Cerebellar cortex (tissue), 1 donor: ENCODE measurements at regions not wholly inside any gene's neighbourhood (a gene's known extent, or its start where the extent isn't known, plus 50 kb on each side); places are given as distances from the start of the nearest gene placed in this dataset.
"Not testable (repeated sequence)": the region's sequence is repeated elsewhere in the genome, so short reads cannot be mapped to it uniquely, and the experiment has no call there.

Experiments used
- DNase-seq: peaks from one replicate; pipeline ENCODE4 v3.0.0-alpha.2; 2015; ENCODE audit warnings: low spot score

GRCh38 chr5:144004751-144005150, 165.7 kb downstream of the YIPF5 start:
- no peak for DNase-seq

DNA sequence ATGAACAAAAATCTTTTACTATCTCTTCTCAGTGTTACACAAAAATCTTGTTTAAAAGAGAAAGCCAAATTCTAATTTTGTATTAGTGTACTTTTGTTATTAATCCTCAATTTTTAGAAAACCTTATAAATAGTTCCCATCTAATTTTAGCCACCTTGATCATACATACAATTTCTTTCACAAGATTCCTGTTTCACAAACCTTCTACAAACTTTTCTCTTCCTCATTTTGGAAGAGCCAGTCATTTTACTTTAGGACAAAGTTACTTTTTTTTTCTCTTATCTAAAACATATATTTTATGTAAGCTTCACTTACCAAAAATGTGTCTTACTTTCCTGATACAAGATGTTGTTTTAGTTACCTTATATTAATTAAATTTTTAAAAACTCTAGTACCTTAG, 161.3 kb downstream of the YIPF5 start:
- DNase-seq = no peak

- DNase-seq = no peak
These were observed 159.1 kb downstream of the YIPF5 start for GRCh38 chr5:144011388-144011787.

DNA sequence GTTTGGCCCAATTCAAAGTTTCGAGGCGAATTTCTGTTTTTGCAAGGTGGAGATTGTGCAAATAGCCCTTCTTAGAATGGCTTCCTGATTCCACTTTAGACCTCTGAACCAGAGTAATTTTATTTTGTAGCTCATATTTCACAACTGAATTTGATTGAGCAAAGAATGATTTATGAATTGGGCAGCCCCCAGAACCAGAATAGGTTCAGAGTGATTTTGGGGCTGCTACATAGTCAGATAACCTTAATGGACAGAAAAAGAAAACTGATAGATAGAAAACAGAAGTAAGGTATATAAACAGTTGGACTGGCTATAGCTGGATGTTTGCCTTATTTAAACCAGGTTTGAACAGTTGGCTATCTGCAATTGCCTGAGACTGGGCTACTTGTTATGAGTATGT, 156.6 kb downstream of the YIPF5 start:
- no peak for DNase-seq

- DNase-seq = no peak
These were observed 154.5 kb downstream of the YIPF5 start for GRCh38 chr5:144015961-144016360.

GRCh38 chr5:144017119-144017518, 153.3 kb downstream of the YIPF5 start:
- DNase-seq = peak; percentile 79

DNA sequence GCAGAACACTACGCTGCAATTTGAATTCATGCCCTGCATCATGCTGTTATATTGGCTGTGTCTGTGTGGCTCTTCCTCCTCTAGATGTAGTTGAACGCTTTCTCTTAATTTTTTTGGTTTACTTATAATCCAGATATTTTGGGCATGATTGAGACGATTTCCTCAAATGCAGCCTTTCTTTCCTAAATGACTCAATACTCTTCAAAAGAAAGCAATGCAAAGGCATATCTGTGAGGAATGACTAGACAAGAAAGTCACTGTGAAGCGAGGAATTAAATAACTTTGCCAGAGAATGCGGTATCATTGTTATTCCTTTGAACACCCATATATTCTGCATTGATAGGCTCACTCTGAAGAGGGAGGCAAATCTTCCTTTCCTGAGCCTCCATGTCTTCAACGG, 152.8 kb downstream of the YIPF5 start:
- no peak for DNase-seq

DNA sequence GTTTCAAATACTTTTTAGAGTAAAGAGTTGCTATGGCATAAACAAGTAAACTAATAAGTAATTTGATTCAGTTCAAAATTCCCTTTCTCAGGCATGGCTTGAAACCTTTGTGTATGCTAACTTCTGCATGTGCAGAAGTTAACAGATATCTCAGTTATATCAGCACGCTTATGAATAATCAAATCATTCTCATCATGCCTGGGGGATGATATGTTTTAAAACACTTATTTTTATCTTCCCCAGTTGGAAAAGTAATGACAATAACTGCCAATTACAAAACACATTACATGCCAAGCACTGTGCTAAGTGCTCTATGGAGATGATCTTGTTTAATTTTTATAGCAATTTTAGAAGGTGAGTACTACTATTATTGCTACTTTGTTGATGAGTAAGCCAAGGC, 146.4 kb downstream of the YIPF5 start:
- DNase-seq = no peak

DNA sequence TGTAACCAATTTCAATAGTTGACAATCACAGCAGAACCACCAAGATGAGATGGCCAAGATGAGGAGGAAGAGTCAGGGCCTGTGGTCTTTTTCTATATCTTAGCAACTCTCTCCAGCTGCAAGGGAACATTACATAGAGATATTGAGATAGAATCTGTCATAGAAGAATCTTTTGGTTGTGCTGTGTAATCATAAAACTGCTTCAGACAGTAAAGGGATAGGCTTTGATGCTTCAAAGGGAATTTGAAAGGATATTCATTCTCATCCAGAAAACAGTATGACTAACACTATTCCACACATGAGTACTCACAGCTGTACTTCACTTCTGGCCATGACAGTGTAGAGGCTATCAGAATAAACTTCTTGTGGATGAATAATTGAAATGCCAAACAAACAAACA, 145.9 kb downstream of the YIPF5 start:
- DNase-seq = no peak

DNA sequence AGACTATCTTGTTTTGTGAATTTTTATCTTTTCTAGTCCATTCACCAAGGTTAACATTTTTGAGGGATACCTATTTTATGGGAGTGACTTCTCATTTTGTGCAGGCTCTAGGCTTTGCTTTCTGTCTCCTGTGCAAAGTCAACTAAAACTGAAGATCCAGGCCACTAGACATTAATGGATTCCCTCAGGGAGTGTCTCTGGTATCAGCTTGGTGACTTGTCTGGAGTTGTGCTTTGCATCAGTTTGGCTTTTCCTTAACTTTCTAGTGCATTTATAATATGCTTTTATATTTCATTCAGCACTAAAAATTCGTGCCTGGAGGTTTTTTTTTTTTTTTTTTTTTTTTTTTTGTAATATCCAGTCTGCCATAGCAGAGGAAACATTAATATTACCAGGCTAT, 144.2 kb downstream of the YIPF5 start:
- DNase-seq = no peak

DNA sequence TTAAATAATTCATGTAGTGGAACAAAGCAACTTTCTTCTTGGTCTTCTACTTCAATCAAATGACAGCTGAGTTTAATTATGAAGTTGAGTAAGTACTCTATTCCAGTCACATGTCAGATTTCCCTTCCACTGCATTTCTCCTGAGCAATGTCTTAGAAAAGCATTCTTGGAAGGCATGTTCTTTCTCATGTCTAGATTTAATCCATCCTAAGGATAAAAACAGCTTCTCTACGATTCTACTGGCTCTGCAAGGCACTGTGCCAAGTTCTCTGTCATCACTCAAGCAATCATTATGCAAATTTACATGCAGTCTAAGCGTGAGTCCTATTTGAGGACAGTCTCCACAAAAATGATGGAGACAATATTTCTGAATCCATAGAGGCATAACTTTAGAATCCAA, 142.4 kb downstream of the YIPF5 start:
- DNase-seq = no peak

DNA sequence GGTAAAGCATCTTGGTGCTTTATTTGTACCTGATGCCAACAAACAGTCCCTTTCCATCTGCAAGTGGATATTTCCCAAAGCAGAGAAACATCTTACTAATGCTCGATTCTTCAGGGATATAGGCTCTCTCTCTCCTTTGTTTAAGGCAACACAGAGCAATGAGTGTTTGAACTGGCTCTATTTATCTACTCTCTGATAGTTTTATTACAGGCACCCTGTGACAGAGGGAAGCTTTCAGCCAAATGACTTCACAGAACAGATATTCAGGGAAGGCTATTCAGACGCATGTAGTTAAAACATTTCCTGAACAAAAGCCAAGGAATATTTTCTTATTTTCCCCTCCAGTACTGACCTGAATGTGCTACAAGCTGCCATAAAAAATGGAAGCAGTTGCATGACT, 141.8 kb downstream of the YIPF5 start:
- DNase-seq = no peak

DNA sequence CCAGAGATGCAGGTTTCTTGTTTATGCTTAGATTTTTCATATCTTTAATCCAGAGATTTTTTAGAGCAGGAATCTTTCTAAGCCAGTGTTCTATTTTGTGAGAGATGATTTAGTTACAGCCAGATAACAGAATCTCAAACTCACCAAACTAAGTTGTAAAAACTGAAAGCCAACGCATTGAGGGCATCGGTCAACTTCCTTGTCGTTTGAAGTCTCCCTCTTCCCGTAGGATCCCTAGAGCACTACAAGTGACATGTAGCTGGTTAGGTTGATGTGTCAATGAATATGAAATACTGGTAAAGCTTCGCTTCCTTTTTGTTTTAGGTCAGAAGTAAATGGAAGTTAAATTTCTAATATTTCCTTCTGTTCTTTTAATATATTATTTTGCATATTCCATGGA, 139.6 kb downstream of the YIPF5 start:
- no peak for DNase-seq

- no peak for DNase-seq
These were observed 138.1 kb downstream of the YIPF5 start for GRCh38 chr5:144032375-144032774.

- no peak for DNase-seq
These were observed 137.0 kb downstream of the YIPF5 start for GRCh38 chr5:144033486-144033885.

DNA sequence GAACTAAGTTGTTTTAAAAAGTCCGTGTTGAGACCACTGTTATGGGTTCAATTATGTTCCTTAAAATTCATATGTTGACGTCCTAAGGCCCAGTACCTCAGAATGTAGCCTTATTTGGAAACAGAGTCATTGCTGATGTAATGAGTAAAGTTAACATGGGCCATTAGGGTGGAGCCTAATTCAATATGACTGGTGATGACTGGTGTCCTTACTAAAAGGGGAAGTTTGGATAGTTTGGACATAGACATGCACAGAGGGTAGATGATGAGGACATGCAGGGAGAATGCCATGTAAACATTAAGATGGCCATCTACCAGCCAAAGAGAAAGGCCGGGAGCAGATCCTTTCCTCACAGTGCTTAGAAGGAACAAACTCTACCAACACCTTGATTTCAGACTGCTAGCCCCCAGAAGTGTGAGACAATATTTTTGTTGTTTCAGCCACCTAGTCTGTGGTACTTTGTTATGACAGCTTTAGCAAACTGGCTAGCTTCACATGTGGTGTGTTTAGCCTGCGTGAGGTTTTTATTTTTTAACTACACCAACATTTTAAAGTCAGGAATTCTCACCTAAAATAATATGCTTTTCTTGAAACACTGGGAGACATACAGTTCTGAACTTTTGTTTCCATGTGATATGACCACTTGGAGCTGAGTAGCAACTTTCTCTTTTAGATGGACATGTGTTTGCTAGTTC, 135.3 kb downstream of the YIPF5 start:
- DNase-seq = no peak

GRCh38 chr5:144036476-144036875, 134.0 kb downstream of the YIPF5 start:
- no peak for DNase-seq

DNA sequence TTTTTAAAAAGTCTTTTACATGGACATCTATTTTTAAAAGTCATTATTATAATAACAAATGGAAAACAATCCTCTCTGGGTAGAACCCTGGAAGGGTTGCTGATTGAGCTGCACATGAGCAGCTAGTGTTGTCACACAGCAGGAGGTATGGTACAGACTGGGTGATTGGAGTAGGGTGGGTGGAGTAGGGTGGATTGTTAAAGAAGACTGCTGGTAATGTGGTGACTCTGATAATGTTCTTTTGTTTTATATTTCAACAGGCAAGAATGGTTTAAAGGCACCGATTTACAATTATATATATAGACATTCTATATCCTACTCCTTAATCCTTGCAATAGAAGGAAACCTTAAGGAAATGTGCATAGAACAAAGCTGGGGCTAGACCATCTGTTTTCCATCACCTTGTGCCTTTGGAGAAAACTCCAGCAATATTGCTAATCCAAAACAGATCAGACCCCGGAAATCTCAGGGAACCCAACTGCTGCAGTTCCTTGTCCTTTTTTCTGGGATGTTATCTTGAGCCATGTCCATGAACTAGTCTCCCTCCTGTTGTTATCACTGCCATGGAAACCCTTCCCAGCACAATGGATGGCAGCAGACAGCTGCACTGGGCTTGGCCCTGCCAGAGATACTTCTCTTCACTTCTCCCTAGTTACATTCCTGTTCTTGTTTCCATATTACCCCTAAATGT, 129.7 kb downstream of the YIPF5 start:
- DNase-seq = no peak

GRCh38 chr5:144042156-144042555, 128.3 kb downstream of the YIPF5 start:
- DNase-seq = no peak

- no peak for DNase-seq
These were observed 122.1 kb downstream of the YIPF5 start for GRCh38 chr5:144048259-144048856.

GRCh38 chr5:144055391-144055790, 115.1 kb downstream of the YIPF5 start:
- DNase-seq = not testable (repeated sequence)

DNA sequence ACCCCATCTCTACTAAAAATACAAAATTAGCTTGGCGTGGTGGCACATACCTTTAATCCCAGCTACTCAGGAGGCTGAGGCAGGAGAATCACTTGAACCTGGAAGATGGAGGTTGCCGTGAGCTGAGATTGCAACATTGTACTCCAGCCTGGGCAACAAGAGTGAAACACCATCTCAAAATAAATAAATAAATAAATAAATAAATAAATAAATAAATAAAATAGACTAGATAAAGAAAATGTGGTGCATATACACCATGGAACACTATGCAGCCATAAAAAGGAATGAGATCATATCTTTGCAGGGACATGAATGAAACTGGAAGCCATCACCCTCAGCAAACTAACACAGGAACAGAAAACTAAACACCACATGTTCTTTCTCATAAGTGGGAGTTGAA, 110.4 kb downstream of the YIPF5 start:
- DNase-seq = not testable (repeated sequence)

DNA sequence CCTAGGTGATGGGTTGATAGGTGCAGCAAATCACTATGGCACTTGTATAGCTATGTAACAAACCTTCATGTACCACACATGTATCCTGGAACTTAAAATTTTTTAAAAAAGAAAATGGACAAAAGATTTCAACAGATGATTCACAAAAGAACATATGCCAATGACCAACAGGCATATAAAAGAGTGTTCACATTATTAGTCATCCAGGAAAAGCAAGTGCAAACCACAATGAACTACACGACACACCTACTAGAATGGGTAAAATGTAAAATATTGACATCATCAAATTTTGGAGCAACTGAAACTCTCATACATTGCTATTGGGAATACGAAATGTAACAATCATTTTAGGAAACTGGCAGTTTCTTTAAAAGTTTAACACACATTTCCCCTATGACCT, 109.9 kb downstream of the YIPF5 start:
- DNase-seq = no peak

DNA sequence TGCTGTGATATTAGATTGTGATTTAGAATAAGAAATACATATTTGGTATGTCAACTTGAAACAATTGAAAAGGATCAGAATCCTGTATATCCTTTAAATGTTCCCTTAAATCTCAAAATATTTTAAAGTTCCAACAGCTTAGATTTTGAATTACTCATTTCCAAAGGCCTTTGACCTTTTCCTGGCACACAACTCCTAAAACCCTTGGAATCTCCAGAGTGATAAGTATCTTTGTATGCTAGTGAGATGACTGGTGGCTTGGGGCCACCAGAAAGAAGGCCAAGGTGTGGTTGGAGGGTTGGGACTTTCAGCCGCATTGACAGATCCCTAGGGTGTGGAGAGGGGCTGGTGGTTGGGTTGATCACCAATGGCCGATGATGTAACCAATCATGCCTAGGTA, 104.7 kb downstream of the YIPF5 start:
- no peak for DNase-seq
